ENCODE measurements at regions not wholly inside any gene's neighbourhood (a gene's known extent, or its start where the extent isn't known, plus 50 kb on each side); places are given as distances from the start of the nearest gene placed in this dataset.
A peak's percentile ranks its signal among the peaks of the same experiment; 100 is the strongest.

DNA sequence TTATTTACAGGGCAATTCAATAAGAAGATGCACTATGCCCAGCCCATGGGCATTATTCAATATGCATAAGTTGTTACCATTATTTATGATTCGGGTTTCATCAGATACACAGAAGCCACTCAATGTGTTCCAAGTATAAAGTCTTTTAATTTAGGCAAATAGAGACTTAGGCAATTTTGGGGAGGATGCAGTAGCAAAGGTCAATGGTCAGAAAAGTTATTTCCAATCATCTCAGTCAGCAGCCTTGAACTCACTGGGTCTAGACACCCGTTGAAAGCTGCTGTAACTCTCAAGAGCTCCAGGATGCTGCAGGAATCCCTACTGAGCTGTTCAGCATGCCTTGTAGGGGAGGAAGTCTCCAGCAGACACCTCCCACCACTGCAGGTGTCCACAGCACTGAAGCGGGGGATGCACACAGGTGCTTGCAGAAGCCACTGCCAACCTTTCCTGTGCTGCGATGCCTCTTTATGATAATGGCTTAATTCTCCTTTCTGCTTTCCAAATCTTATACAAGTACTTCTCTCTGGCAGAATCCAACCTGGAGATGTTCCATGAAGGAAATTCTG is 155.0 kb upstream of the SUCLG2 start:
- no peak for DNase-seq (ENCODE audit: low read depth in 2 of 2, low spot score in 1 of 2)

DNA sequence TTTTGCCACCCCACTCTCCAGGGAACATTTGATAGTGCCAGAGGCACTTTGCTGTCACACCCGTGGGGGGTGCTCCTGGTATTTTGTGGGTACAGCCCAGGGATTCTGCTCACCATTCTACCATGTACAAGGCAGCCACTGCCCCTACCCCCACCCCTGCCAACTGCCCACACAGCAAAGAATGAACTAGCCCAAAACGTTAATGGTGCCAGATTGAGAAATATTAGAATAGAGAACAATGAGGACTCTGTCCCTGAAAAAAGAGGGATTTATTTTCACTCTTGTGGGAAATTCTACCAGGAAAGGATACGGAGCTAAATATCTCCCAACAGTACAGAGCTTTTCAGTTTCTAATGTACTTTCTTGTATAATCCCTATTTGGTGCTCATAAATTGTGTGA is 154.5 kb upstream of the SUCLG2 start:
- DNase-seq (ENCODE audit: low read depth in 2 of 2, low spot score in 1 of 2), result no peak

DNA sequence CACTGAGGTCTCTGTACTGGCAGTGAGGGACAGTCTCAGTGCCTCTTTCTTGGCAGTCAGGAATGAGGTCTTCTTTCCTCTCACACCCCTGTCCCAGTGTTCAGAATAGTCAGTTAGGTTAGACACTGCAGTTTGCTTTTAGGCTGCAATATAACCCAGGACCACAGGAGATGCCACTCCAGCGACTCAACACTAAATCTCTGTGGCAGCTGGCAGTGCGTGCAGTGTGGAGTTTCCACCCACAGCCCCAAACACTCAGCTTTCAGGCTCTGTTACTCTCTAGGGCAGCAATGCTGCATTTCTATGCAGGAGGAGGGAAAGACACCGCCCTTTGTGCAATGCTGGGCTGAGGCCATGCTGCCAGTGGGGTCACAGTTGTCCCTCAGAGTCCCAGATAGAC is 150.2 kb upstream of the SUCLG2 start:
- DNase-seq (ENCODE audit: low read depth in 2 of 2, low spot score in 1 of 2), result no peak

DNA sequence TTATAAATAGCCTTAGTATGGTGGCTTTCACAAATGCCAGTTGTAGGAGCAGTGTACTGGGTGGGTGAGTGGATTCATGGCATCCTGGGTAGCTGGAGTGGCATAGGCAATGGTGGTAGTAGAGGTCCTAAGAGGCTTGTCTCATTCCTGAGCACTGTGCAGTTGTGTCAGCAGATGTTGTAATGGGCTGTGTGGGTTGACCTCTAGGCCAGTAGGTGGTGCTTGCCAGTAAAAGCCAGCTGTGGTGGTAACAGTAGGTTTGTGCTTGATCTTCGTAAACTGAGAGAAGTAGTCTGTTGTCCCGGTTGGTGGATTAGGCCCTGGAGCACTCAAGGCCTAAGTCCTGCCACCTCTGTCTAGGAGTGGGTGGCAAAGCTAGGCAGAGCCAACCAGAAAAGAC is 149.7 kb upstream of the SUCLG2 start:
- DNase-seq (ENCODE audit: low read depth in 2 of 2, low spot score in 1 of 2), result no peak

DNA sequence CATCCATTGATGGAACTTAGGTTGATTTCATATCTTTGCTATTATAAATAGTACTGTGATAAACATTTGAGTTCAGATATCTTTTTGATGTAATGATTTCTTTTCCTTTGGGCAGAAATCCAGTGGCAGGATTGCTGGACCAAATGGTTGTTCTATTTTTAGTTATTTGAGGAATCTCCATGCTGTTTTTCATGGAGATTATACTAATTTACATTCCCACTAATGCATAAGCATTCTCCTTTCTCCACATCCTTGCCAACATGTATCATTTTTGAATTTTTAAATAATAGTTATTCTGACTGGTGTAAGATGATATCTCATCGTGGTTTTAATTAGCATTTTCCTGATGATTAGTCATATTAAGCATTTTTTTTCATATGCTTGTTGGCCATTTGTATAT is 144.0 kb upstream of the SUCLG2 start:
- no peak for DNase-seq (ENCODE audit: low read depth in 2 of 2, low spot score in 1 of 2)

DNA sequence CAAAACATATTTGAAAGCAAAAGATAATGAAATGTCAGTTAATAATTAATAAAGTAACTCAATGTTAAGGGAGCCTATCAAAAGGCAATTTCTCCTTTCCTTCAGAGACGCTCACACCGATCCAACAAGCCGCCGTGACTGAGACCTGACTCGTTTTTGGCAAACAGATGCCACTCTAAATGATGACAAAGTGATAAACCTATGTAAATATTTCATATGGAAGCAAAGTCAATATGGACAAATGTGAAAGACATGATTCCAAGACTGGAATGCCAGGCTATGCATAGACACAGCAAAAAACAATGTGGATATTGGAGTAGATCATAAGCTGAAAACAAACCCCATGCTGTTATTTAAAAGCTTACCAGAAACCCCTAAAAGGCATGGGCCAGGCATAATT is 137.2 kb upstream of the SUCLG2 start:
- DNase-seq (ENCODE audit: low read depth in 2 of 2, low spot score in 1 of 2), result no peak

DNA sequence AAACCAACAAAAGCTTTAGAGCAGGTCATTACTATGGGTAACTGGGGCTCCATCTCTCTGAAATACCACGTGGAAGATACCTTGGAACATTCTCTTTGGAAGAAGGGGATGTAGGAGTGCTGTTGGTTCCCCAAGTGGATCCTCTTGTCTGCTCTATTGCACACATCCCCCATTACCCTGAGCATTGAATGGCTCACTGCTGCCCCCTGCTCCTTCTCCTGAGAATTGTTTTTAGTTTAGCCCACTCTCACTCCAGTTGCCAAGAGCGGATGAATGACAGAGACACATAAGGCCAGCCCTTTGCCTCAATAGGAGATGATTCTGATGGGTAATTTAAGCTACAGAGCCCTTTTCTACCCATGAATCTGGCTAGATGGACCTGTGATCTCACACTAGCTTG is 135.6 kb upstream of the SUCLG2 start:
- DNase-seq (ENCODE audit: low read depth in 2 of 2, low spot score in 1 of 2), result peak; percentile 12 to 29

DNA sequence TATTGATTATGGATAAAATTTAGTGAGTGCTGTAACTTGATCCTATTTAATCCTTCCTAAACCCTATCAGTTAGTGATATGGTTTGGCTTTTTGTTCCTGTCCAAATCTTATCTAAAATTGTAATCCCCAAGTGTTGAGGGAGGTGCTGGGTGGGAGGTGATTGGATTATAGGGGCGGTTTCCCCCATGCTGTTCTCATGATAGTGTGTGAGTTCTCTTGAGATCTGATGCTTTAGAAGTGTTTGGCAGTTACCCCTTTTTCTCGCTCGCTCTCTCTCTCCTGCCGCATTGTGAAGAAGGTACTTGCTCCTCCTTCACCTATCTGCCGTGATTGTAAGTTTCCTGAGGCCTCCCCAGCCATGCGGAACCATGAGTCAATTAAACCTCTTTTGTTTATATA is 134.0 kb upstream of the SUCLG2 start:
- no peak for DNase-seq (ENCODE audit: low read depth in 2 of 2, low spot score in 1 of 2)

DNA sequence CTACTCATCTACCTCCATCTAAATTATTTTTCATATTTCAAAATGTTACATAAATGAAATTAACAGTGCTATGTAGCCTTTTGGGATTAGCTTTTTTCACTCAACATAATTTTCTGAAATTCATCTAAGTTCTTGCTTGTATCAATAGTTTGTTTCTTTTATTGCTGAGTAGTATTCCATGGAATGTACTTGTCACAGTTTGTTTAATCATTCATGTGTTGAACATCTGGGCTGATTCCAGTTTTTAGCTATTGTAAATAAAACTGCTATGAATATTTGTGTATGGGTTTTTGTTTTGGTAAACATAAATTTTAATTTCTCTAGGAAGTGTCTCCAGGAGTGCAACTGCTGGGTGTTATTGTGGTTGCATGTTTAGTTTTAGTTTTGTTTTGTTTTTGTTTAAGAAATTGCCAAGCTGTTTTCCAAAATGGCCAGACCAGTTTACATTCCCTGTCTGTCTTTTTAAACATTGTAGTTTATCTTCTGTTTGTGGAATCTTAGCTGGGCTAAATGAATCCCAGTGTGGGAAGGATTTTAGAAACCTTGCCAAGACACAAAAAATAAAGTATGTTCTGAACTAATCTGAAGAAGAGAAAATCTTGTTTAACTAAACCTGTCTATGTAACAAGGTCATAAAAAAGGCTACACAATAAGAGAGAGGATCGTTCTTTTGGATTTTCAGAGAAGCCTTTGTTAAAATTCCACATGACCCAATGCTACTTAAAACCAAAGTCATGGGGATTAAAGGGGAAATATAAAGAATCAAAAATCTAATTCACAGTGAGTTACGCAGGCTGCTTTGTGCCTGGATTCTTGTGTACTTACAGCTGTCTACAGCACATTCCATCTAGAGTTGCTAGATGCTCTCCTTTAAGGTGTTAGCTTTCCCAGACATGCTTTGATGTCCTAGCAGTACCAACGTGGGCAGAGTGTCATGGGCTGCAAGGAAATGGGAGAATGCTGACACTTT is 129.2 kb upstream of the SUCLG2 start:
- no peak for DNase-seq (ENCODE audit: low read depth in 2 of 2, low spot score in 1 of 2)

DNA sequence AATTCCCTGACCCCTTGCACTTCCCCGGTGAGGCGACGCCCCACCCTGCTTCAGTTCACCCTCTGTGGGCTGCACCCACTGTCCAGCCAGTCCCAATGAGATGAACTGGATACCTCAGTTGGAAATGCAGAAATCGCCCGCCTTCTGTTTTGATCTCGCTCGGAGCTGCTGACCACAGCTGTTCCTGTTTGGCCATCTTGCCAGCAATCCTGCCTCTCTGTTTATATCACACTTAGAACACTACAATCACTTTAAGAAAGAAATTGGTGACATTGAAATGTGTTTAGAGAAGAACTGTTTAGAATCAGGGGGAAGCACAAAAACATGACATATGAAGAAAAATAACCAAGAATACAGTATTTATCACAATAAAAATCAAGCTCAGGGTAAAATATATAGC is 127.5 kb upstream of the SUCLG2 start:
- DNase-seq (ENCODE audit: low read depth in 2 of 2, low spot score in 1 of 2), result no peak

DNA sequence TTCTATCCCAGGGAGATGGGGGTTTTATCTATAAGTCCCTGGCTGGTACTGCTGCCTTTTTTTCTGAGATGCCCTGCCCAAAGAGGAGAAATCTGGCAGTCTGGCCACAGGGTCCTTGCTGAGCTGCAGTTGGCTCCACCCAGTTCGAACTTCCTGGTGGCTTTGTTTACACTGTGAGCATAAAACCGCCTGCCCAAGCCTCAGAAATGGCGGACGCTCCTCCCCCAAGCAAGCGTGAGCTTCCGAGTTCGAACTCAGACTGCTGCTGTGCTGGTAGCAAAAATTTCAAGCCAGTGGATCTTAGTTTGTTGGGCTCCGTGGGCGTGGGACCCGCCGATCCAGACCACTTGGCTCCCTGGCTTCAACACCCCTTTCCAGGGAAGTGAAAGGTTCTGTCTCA is 126.8 kb upstream of the SUCLG2 start:
- no peak for DNase-seq (ENCODE audit: low read depth in 2 of 2, low spot score in 1 of 2)

DNA sequence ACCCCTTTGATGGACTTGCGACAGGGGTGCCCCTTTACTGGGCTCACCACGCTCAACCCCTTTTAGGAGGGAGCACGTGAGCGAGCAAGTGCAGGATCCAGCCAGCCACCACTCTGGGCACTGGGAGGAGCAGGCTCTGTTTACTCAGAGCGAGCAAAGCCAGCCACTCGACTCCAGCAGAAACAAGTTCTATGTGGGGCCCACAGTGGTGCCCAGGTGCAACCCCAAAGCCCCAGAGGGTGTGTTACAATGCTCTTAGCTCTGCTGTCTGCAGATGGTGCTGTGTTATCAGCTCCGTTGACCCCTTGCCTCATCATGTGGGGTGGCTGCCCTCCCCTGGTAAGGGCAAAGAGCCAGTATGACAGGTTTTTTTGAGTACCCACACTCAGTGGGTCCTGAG is 120.3 kb upstream of the SUCLG2 start:
- DNase-seq (ENCODE audit: low read depth in 2 of 2, low spot score in 1 of 2), result no peak

DNA sequence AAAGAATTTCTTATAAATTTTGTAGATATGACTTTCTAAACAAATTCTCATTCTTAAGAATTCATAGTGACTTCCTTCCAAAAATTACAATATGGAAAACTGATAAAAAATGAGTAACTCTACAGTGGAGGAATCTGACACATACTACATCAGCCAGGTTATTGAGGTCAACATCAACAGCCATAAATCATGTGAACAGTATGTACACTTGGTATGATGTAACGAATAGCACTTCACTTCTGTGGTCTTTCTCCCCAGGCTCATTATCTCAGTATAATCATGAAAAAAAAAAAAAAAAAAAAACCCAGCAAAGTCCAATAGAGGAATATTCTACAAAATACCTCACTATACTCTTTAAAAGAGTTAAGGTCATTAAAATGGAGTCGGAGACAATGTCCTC is 111.2 kb upstream of the SUCLG2 start:
- no peak for DNase-seq (ENCODE audit: low read depth in 2 of 2, low spot score in 1 of 2)

DNA sequence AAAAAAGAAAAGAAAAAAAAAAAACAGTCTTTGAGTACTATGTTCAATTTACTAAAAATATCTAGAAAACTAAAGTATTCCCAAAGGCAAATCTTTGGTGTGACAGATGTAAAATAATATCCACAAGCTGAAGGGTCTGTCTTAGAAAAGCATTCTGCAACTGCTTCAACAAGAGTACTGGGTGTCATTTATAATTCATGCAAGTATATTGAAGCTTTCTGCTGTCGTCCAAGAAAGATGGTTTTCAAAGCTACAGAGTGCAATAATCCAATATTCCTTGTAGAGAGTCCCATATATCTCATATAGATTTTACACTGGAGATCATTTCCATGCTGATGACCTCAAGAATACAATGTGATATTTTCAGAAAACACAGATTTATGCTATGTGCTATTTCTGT is 90.9 kb upstream of the SUCLG2 start:
- DNase-seq (ENCODE audit: low read depth in 2 of 2, low spot score in 1 of 2), result no peak

DNA sequence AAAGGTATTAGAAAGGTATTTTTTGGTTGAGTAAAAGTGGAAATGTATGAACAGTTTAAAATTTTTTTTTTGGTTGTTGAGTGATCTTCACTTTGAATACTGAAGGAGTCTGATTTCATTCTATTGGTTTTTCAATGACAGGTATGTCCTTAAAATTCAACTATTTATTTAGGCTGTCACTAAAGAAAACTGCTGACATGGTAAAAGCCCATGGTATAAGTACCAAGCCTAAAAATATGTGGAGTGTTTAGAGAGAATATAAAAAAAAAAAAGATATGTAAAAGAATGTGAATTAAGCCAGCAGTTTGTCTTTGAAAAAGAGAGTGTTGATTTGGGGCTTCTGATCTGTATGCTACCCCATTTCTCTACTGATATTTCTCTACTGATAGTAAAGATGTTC is 90.3 kb upstream of the SUCLG2 start:
- DNase-seq (ENCODE audit: low read depth in 2 of 2, low spot score in 1 of 2), result no peak

DNA sequence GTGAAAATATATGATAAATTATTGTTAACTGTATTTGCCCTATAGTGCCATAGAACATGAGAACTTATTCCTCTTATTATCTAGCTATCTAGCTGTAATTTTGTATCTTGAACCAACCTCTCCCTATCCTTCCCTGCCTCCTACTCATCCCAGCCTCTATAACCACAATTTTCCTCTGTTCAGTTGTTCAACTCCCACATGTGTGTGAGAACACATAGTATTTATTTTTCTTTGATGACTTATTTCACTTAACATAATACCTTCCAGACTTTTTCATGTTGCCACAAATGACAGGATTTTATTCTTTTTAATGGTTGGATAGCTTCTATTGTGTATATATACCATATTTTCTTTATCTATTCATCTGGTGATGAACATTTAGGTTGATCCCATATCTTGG is 85.4 kb upstream of the SUCLG2 start:
- DNase-seq (ENCODE audit: low read depth in 2 of 2, low spot score in 1 of 2), result no peak

DNA sequence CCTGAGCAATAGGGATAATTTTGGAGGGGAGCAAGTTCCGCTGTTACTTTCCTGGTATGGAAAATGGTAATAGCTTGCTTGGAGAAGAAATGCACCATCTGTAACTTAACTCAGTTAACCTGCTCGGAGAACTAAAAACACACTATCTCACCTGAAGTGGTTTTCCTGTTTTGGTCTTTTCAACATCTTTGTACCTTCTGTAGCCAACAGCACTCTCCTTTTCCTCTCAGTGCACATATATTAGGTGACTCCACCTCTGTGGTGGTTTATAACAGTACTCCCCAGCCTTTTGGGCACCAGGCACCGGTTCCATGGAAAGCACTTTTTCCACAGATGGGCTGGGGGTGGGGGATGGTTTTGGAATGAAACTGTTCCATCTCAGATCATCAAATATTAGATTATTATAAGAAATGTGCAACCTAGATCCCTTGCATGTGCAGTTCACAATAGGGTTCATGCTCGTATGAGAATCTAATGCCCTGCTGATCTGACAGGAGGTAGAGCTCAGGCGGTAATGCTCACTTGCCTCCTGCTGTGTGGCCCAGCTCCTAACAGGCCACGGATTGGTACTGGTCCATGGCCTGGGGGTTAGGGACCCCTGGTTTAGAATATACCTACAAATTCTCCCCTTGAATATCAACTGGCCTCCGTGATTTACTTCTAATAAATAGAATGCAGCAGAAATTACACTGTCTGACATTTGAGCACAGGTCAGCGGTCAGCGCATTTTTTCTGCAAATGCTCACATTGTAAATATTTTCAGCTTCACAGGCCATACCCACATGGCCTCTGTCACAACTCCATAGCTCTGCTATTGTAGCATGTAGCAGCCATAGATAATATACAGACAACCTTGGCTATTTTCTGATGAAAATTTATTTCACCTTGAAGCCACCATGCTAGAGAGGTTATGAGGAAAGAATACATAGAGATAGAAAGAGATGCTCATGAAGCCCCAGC is 83.8 kb upstream of the SUCLG2 start:
- no peak for DNase-seq (ENCODE audit: low read depth in 2 of 2, low spot score in 1 of 2)

DNA sequence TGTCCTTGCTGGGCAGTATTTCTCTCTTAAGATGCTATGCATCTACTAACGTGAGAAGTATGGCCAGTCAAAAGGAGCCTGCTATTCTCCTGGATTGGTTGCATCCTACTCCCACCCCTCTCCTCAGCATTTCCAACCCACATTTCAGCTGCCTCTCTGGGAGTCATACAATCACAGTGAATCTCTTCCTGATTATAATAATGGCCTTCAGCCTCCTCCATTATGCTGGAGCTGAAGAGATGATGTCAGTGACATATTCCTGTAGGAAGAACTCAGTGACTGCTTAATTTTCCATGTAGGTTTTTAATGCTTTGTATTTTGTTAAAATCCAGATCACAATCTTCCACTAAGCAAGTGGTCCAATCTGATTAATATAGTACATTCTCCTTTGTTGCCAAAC is 82.7 kb upstream of the SUCLG2 start:
- no peak for DNase-seq (ENCODE audit: low read depth in 2 of 2, low spot score in 1 of 2)

DNA sequence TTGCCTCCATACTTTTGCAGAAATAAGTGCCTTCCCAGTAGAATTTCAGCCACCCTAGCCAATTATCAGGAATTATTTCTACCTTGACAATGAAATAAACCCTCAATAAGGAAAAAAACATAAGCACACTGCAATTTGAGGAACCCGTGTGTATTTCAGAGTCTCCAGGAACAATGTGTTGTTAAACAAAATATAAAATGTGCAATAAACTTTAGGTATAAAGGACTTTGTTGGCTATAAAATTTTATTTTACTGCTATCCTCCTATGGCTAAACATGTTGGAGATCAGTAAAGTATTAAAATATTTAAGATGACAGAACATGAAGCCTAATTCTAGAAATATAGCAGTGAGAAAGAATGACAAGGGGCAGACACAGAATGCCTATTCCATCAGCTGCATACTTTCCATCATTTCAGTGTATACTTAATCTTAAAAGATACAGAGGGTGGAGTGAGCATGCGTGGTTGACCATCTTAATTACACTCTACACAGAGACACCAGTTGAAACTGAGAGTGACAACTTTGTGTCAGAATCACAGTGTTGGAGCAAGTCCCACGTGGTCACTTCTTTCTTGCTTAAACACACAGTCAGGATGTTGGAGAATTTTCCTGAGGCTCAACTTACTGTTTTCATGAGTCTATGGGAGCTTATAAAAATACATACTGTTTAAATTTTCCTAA is 79.0 kb upstream of the SUCLG2 start:
- DNase-seq (ENCODE audit: low read depth in 2 of 2, low spot score in 1 of 2), result no peak

DNA sequence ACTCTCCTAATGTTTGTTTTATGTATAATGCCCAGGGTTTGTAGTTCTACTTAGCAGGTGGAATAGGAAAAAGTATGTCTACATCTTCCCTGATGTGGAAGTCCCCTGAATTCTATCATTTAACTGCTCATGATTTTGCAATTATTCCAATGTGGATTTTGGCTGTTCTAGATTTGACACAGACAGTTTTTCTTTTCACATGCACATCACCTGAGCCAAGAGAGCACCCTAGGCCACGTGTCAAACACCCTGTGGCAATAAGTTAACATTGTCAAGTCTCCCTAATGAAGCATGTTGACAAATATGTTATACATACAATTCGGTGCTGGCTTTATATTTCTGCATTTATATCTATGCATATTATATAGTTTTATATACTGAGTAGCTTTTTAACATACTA is 70.0 kb upstream of the SUCLG2 start:
- DNase-seq (ENCODE audit: low read depth in 2 of 2, low spot score in 1 of 2), result no peak

DNA sequence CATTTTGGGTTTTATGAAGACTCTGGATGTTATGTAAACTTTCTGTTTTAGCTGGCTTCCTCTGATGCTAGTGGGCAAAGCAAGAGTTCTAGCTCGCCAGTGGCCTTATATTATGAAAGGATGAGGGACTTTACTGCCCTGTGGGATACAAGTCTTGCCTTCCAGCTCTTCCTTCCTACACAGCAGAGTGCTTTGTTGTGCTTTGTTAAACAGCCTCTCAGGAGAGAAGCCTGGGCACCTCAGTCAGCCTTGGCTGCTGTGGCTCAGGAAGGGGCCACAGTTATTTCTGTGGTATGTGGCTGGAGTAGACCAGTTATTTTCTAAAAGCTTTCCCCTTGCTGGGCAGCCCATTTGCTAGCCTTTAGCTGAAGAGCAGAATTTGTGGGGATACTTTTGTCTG is 69.5 kb upstream of the SUCLG2 start:
- no peak for DNase-seq (ENCODE audit: low read depth in 2 of 2, low spot score in 1 of 2)
